HG03460 (cell line): ENCODE measurements at regions not wholly inside any gene's neighbourhood (a gene's known extent, or its start where the extent isn't known, plus 50 kb on each side); places are given as distances from the start of the nearest gene placed in this dataset.
A peak's percentile ranks its signal among the peaks of the same experiment; 100 is the strongest.
"Not testable (repeated sequence)": the region's sequence is repeated elsewhere in the genome, so short reads cannot be mapped to it uniquely, and the experiment has no call there.

Source experiments
- ATAC-seq: cut with Tn5 transposase; IDR thresholded peaks from one replicate; pipeline ENCODE4 v1.9.1; 2021; ENCODE audit not compliant: unreplicated experiment

- ATAC-seq, result no peak
Observed at GRCh38 chrX:124426288-124427169, 80.2 kb downstream of the SH2D1A start.

DNA sequence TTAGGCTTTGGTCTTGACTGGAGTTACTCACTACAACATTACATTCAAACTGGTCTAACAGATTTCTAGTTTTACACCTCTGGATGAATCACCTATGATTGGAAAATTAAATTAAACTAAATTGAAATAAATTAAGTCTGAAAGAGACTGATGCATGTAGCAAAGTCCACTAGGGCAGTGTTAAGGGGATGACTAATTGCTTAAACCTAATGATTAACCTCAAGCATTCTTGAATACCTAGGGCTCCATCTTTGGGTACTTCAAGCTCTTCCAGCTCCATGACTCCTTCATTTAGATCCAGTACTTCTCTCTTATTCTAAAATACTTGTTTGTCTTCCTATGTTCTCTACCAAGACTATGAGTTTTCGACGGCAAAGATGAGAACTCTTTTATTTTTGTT lies 86.8 kb downstream of the SH2D1A start:
- no peak for ATAC-seq

- ATAC-seq, result no peak
Observed at GRCh38 chrX:124435616-124436015, 89.3 kb downstream of the SH2D1A start.

DNA sequence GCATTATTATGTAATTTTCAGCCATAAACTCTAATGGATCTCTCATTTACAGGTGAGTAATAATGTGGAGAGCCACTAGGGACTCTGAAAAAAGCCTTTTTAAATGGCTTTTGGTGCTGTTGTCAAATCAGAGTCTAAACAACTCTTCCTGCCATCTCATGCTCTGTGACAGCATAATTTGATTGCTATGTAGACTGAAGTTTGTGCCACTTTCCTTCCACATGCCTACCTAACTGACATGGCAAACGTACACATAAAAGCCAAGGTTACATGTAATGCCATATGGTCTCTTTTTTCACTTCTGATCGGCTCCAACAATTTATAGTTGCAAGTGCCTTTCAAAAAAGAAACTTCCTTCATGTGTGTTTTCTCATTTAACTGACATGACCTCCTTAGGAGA lies 94.3 kb downstream of the SH2D1A start:
- no peak for ATAC-seq

GRCh38 chrX:124441971-124442590 lies 95.7 kb downstream of the SH2D1A start:
- no peak for ATAC-seq

DNA sequence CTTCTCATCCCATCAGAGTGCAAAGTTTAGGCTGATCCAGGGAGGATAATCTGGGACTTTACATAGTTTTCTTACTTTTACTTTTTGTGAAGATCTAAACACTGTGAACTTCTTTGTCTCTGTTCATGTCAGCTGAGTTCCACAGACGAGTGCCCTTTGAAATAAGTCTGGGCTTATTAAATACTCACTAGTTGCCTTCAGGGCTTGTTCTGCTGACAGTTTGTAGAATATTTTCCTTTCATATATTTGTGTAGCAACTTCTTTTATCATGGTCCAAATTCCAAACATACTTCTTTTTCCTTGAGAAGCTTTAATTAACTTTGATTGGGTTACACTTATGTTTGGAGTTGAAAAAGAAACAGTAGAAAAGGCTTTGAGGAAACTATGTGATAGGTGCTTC lies 109.6 kb downstream of the SH2D1A start:
- ATAC-seq, result no peak

DNA sequence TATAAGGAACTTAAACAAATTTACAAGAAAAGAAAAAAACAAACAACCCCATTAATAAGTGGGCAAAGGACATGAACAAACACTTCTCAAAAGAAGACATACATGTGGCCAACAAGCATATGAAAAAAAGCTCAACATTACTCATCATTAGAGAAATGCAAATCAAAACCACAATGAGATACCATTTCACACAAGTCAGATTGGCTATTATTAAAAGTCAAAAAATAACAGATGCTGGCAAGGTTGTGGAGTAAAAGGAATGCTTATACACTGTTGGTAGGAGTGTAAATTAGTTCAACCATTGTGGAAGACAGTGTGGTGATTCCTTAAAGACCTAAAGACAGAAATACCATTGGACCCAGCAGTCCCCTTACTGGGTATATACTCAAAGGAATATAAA lies 113.5 kb downstream of the SH2D1A start:
- ATAC-seq, result not testable (repeated sequence)

- ATAC-seq, result no peak
Observed at GRCh38 chrX:124462931-124463330, 116.6 kb downstream of the SH2D1A start.

DNA sequence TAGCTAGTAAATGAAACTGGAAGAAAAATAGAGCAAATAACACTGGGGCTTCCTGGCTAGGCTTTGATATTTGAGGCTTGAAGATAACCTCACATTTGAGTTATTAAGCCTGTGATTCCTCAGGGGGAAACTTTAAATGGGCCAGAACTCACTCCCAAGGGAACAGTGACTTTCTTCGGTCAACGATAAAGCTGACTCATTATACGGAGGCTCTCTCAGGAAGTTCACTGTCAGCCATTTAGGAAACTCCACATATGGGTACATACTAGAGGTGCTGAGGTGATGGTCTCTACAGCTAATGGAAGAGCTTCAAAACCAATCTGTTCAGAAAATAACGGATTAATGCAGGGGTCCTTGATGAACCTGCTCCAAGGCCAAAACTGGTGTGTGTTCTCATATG lies 120.8 kb downstream of the SH2D1A start:
- ATAC-seq, result no peak

DNA sequence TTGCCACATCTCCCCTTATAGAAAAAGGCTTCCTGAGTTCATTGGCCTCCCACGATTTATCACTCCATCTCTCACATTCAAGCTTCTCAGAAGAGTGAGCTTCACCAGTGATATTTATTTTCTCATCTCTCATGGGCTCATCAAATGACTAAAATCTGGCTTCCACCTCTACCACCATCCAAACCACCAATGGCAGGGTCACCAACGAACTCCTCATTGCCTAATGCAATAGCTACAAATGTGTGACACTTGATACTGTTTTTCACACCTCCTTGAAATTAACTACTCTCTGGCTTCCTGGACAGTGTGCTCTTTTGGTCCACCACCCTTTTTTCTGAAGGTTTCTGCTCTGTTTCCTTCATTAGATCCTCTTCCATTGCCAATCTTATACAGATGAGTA lies 129.0 kb downstream of the SH2D1A start:
- ATAC-seq, result no peak

- ATAC-seq, result no peak
Observed at GRCh38 chrX:124476562-124476961, 130.2 kb downstream of the SH2D1A start.

DNA sequence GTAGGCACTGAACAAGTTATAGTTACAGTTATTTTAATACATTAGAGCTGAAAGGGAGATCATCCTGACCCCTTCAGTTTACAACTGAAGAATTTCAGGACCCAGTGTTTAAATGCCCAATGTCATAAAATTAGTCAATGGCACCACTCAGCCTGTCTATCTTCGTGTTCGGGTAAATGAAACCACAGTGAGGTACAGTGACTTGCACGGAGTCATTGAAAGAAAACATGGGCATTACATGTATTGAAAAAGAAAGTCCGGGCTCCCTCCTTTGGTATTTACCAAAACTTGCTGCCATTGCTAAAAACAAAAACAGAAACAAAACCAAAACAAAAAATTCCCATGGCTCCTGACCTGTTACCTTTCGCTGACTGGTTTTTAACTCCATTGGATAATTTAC lies 131.7 kb downstream of the SH2D1A start:
- no peak for ATAC-seq

- ATAC-seq, result peak; percentile 52
Observed at GRCh38 chrX:124488412-124489161, 142.2 kb downstream of the SH2D1A start.

DNA sequence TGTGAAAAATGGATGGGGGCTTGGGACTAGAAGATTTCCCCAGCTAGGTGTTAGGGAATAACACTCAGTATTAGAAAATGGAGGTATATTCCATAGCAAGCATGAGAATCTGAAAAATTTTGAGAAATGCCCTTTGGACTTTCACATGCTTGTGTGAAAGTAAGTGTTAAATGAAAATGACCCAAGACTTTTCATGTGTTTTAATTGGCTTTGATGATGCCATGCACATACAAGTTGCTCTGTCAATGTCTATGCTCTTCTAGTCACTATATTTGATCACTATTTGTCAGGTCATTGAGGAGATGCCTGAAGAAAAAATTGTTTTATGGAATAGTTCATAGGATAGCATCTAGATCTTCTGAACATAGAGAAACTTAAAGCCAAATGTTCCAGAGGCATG lies 147.6 kb downstream of the SH2D1A start:
- no peak for ATAC-seq

GRCh38 chrX:124497386-124497785 lies 151.0 kb downstream of the SH2D1A start:
- ATAC-seq, result no peak

DNA sequence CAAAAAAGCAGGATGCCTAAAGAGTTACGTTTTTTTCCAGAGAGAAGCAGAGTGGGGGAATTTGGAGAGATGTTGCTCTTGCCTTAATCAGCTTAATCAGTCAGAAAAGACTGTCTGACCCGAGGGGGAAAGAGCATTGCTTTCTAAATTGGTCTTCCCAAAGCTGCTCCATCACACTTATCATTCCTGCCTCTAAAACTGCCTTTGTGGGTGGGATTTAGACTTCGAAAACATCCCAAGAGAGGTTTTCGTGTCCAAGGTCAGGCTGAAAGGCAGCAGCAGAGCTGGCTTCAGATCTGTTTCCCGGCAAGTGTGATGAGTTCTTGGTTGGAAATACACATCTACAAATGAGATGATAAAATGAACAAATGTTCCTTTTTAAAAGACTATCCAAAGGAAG lies 155.2 kb downstream of the SH2D1A start:
- ATAC-seq, result no peak

- no peak for ATAC-seq
Observed at GRCh38 chrX:124502166-124502565, 155.8 kb downstream of the SH2D1A start.

DNA sequence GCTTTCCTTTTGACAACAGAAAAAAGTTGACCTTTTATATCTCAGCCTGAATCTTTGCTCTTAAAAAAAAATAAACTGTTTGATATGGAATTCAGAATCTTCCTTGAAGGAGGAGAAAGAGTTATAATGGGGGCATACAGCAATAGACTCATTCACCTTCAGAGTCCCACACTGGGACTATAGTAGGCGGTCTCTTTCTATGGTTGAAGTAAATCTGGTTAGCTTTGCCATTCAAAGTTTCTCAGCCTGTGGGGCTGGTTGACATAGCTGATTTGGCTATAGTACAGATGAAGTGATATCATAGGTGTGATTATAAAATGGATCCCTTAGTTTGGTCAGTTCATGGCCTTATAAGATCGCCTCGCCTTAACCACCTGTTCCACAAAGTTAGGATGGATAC lies 156.2 kb downstream of the SH2D1A start:
- no peak for ATAC-seq

- ATAC-seq, result no peak
Observed at GRCh38 chrX:124504111-124504983, 158.0 kb downstream of the SH2D1A start.

GRCh38 chrX:124506066-124506465 lies 159.7 kb downstream of the SH2D1A start:
- no peak for ATAC-seq

DNA sequence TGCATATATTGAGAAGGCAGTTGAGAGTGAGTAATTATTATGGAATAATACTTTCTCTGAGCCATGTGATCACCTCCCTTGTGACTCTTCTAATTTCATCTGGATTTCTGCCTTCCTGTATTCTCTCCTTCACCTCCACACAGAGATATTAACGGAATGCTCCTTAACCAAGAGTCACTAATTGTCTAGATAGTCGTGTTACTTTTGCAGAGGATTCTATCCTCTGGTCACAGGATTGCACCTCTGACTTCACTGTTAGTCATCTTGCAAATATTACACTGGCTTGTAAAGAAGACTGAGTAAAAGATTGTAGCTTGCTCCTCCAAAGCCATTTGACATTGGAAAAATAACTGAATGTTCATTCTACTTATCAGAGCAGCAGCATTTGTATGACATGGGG lies 160.9 kb downstream of the SH2D1A start:
- ATAC-seq, result no peak
